HepG2 (cell line): ENCODE measurements at regions not wholly inside any gene's neighbourhood (a gene's known extent, or its start where the extent isn't known, plus 50 kb on each side); places are given as distances from the start of the nearest gene placed in this dataset.

Experiments used
- ATAC-seq: fragments of 200-7000 bp; cut with Tn5 transposase; 3 replicates; pipeline ENCODE4 v1.9.1; 2020; ENCODE audit warnings: mild to moderate bottlenecking, moderate library complexity
- BruUV-seq: library from RNA; stranded (reverse); fragments of 400-500 nt; replicated peaks from 2 replicates; lab custom pipeline; 2021; lab: Mats Ljungman, UMichigan
- CTCF ChIA-PET: fragments of 300-600 bp; formaldehyde crosslinking; extraction: SDS; loops from one replicate; lab custom pipeline; 2021; ENCODE audit warnings: low total read pairs, inconsistent platforms, low intra/inter-chr PET ratio; lab: Yijun Ruan, JAX
- POLR2A ChIA-PET: fragments of 350-600 bp; sonication (Branson Sonifier 250); formaldehyde crosslinking; loops from one replicate; lab custom pipeline; 2020; ENCODE audit warnings: antibody characterized with exemption, inconsistent platforms; lab: Yijun Ruan, JAX
- DNase-seq: peaks from one replicate; pipeline ENCODE4 v3.0.0-alpha.2; 2015; ENCODE audit warnings: low spot score
- FAIRE-seq: peaks from 3 replicates; lab custom pipeline; 2011; peaks lifted over from hg19 to GRCh38; lab: Jason Lieb, UNC
- H2AFZ ChIP-seq: one replicate; pipeline ENCODE4 v1.6.1; 2011; ENCODE audit warnings: low read length, inconsistent platforms
- H3K27ac ChIP-seq: fragments of 300-600 bp; 3 replicates; pipeline ENCODE4 v1.8.0; 2011; ENCODE audit warnings: mixed run types, mild to moderate bottlenecking, mixed read lengths, low read length, inconsistent platforms; ENCODE audit not compliant: insufficient read depth; ENCODE audit errors: extremely low read length
- H3K27me3 ChIP-seq, 2 experiments: fragments of 200-600 bp in 1 of 2; 2 replicates in 1 of 2; 3 replicates in 1 of 2; pipeline versions ENCODE4 v1.6.0 to v1.8.0; 2011; ENCODE audit warnings: low read length in 2 of 2, mild to moderate bottlenecking in 2 of 2, moderate library complexity in 2 of 2, inconsistent platforms in 1 of 2; ENCODE audit not compliant: insufficient read depth in 2 of 2, control insufficient read depth in 1 of 2
- H3K36me3 ChIP-seq, 2 experiments: fragments of 200-600 bp in 1 of 2; replicated peaks in 1 of 2; 2 replicates in 1 of 2; 3 replicates in 1 of 2; pipeline versions ENCODE4 v1.5.1 to v1.8.0; 2011; ENCODE audit warnings: low read length in 2 of 2, inconsistent platforms in 1 of 2; ENCODE audit not compliant: insufficient read depth in 2 of 2, control insufficient read depth in 1 of 2
- H3K4me1 ChIP-seq: 2 replicates; pipeline ENCODE4 v1.5.1; 2012; ENCODE audit warnings: low read length, inconsistent platforms; ENCODE audit not compliant: insufficient read depth
- H3K4me2 ChIP-seq: 2 replicates; pipeline ENCODE4 v1.6.0; 2011; ENCODE audit warnings: low read depth, low read length, inconsistent platforms
- H3K4me3 ChIP-seq, 3 experiments: fragments of 200-600 bp in 1 of 3; sonication (generic), shearing (Covaris generic) in 1 of 3; replicated peaks in 1 of 3; 2 replicates each; pipeline ENCODE4 v1.5.1; 2011 to 2016; ENCODE audit warnings: low read length in 3 of 3, inconsistent platforms in 2 of 3, low read depth in 2 of 3, mild to moderate bottlenecking in 2 of 3, control low read depth in 1 of 3, mixed read lengths in 1 of 3; ENCODE audit not compliant: insufficient read depth in 1 of 3
- H3K79me2 ChIP-seq: one replicate; pipeline ENCODE4 v1.6.1; 2011; ENCODE audit warnings: low read length, inconsistent platforms; ENCODE audit not compliant: insufficient read depth
- H3K9ac ChIP-seq: 2 replicates; pipeline ENCODE4 v1.6.0; 2011; ENCODE audit warnings: mild to moderate bottlenecking, low read depth, low read length, inconsistent platforms; ENCODE audit not compliant: insufficient read depth
- H3K9me3 ChIP-seq: 2 replicates; pipeline ENCODE4 v1.5.1; 2012; ENCODE audit warnings: mild to moderate bottlenecking, low read length
- H4K20me1 ChIP-seq: 2 replicates; pipeline ENCODE4 v1.6.0; 2011; ENCODE audit warnings: inconsistent platforms, mild to moderate bottlenecking, low read length, moderate library complexity; ENCODE audit not compliant: insufficient read depth
- DNMT3B ChIP-seq: conservative IDR thresholded peaks from 2 replicates; pipeline ENCODE4 v1.6.1; 2016; ENCODE audit warnings: missing biosample characterization, control low read depth
- KMT2A ChIP-seq: sonication (generic); formaldehyde crosslinking; IDR thresholded peaks from 2 replicates; pipeline ENCODE4 v1.4.0; 2020; ENCODE audit warnings: missing genetic modification reagents
- MAFF ChIP-seq: IDR thresholded peaks from 2 replicates; pipeline ENCODE4 v1.6.1; 2011; ENCODE audit warnings: low read depth, low read length, improper control_type of control experiment
- MAFK ChIP-seq, 2 experiments: IDR thresholded peaks in 1 of 2; conservative IDR thresholded peaks in 1 of 2; 2 replicates each; pipeline ENCODE4 v1.6.1; 2011; ENCODE audit warnings: improper control_type of control experiment in 2 of 2, low read length in 2 of 2
- NR2F6 ChIP-seq, 2 experiments: IDR thresholded peaks; 2 replicates each; pipeline ENCODE4 v1.6.1; 2016; ENCODE audit warnings: antibody characterized with exemption in 1 of 2, mild to moderate bottlenecking in 1 of 2
- RBM39 ChIP-seq: fragments of 200-400 bp; formaldehyde crosslinking; IDR thresholded peaks from one replicate; pipeline ENCODE4 v1.6.1; 2018; ENCODE audit warnings: antibody characterized with exemption, mild to moderate bottlenecking, low read depth, low read length; ENCODE audit not compliant: poor library complexity, severe bottlenecking
- ZFP90 ChIP-seq: sonication (generic); formaldehyde crosslinking; IDR thresholded peaks from 2 replicates; pipeline ENCODE4 v1.8.0; 2022; ENCODE audit warnings: missing genetic modification reagents, mild to moderate bottlenecking, inconsistent platforms, borderline replicate concordance
- ZNF232 ChIP-seq: sonication (generic); formaldehyde crosslinking; IDR thresholded peaks from 2 replicates; pipeline ENCODE4 v1.4.0; 2020; ENCODE audit warnings: missing genetic modification reagents, borderline replicate concordance
- ZNF44 ChIP-seq: sonication (generic); formaldehyde crosslinking; IDR thresholded peaks from 2 replicates; pipeline ENCODE4 v1.5.1; 2020; ENCODE audit warnings: mild to moderate bottlenecking, missing genetic modification reagents
- WGBS: methylation state at CpG from one replicate; pipeline ENCODE4 v1.1.6; 2017; ENCODE audit warnings: low lambda C conversion rate; 5-methylcytosine and 5-hydroxymethylcytosine counted together
- in situ Hi-C: cut with HindIII; loops from 2 replicates; pipeline ENCODE4 v1.10.0; 2017; ENCODE audit warnings: low pct_unique_long_range_greater_than_20kb; ENCODE audit not compliant: extremely low pct_ligation_motif_present
- intact Hi-C: fragments of 100-400 bp; cut with micrococcal nuclease; formaldehyde crosslinking; loops from one replicate; pipeline ENCODE4 v1.10.0; 2022; ENCODE audit not compliant: unreplicated experiment

- Histone ChIP-seq H3K36me3 (no peaks in the 10 kb centered on the region), H3K4me3 (no peak overlapping the region), H4K20me1 (no peaks in the 10 kb centered on the region), H3K27ac (no peak overlapping the region), H3K27me3 (no peaks in the 10 kb centered on the region), H2AFZ (no peak overlapping the region), H3K79me2 (no peaks in the 10 kb centered on the region), H3K4me1 (no peaks in the 10 kb centered on the region), H3K9me3 (peaks cover 89% of the 10 kb centered on the region), H3K4me2 (no peak overlapping the region), H3K9ac (no peak overlapping the region)
- no peak for ATAC-seq
- WGBS = under 1% methylated on average over 3 of the region's 3 CpGs
- TF ChIP-seq RBM39 = no peak
- peak; percentile 69 to 71 for TF ChIP-seq MAFK (conservative IDR thresholded peaks at IDR 0.05 in 1 of 2, IDR thresholded peaks at IDR 0.05 in 1 of 2; ENCODE audit: low read length in 2 of 2)
- TF ChIP-seq DNMT3B = no peak
- peak; percentile 69 for TF ChIP-seq MAFF
- in situ Hi-C loops = no loop called here
- DNase-seq = no peak
- no peak for FAIRE-seq
- CTCF ChIA-PET = no interaction called here
- intact Hi-C loops = no loop called here
- no TSS peak for BruUV-seq
- POLR2A ChIA-PET = no interaction called here
Measured at GRCh38 chr14:26860111-26860510, 262.3 kb upstream of the NOVA1 start.

- no peaks in the 10 kb centered on the region for H3K79me2 ChIP-seq
- H3K4me2 ChIP-seq = no peak overlapping the region
- ChIA-PET POLR2A (no interaction called here), CTCF (no interaction called here)
- TF ChIP-seq KMT2A (no peak), NR2F6 (IDR thresholded peaks at IDR 0.05) (no peak), NR2F6 (CRISPR knock-in tag; IDR thresholded peaks at IDR 0.05) (no peak), ZNF44 (CRISPR knock-in tag) (no peak), ZNF232 (CRISPR knock-in tag) (no peak), ZFP90 (CRISPR knock-in tag) (no peak)
- H2AFZ ChIP-seq = no peak overlapping the region
- no peak for DNase-seq
- intact Hi-C loops = no loop called here
- FAIRE-seq = no peak
- H3K4me1 ChIP-seq = no peaks in the 10 kb centered on the region
- in situ Hi-C loops = no loop called here
- 18% methylated on average over 5 of the region's 5 CpGs for WGBS
- H3K27ac ChIP-seq = no peak overlapping the region
- H4K20me1 ChIP-seq = no peaks in the 10 kb centered on the region
- no TSS peak for BruUV-seq
- H3K9ac ChIP-seq = no peak overlapping the region
- H3K36me3 ChIP-seq = no peaks in the 10 kb centered on the region
- peaks cover 73% of the 10 kb centered on the region for H3K9me3 ChIP-seq
- no peak for ATAC-seq
- H3K27me3 ChIP-seq = no peaks in the 10 kb centered on the region
- no peak overlapping the region for H3K4me3 ChIP-seq
Measured at GRCh38 chr14:26863736-26864135, 265.9 kb upstream of the NOVA1 start.
